HG03025 (cell line): ENCODE measurements at regions not wholly inside any gene's neighbourhood (a gene's known extent, or its start where the extent isn't known, plus 50 kb on each side); places are given as distances from the start of the nearest gene placed in this dataset.
"Not testable (repeated sequence)": the region's sequence is repeated elsewhere in the genome, so short reads cannot be mapped to it uniquely, and the experiment has no call there.

Source experiments
- ATAC-seq: cut with Tn5 transposase; IDR thresholded peaks from one replicate; pipeline ENCODE4 v1.9.1; 2021; ENCODE audit warnings: mild to moderate bottlenecking, moderate library complexity; ENCODE audit not compliant: unreplicated experiment, low FRiP score

- ATAC-seq, result no peak
Observed at GRCh38 chr1:98157524-98158313, 236.9 kb upstream of the DPYD start.

GRCh38 chr1:98147280-98147679 lies 226.4 kb upstream of the DPYD start:
- no peak for ATAC-seq

GRCh38 chr1:98145655-98146054 lies 224.8 kb upstream of the DPYD start:
- no peak for ATAC-seq

GRCh38 chr1:98143403-98143802 lies 222.6 kb upstream of the DPYD start:
- ATAC-seq, result no peak

- ATAC-seq, result no peak
Observed at GRCh38 chr1:98133131-98133530, 212.3 kb upstream of the DPYD start.

- ATAC-seq, result no peak
Observed at GRCh38 chr1:98130408-98130807, 209.6 kb upstream of the DPYD start.

GRCh38 chr1:98129491-98129890 lies 208.7 kb upstream of the DPYD start:
- ATAC-seq, result no peak

GRCh38 chr1:98126740-98127139 lies 205.9 kb upstream of the DPYD start:
- no peak for ATAC-seq

- ATAC-seq, result no peak
Observed at GRCh38 chr1:98121646-98122045, 200.8 kb upstream of the DPYD start.

GRCh38 chr1:98119796-98120195 lies 199.0 kb upstream of the DPYD start:
- no peak for ATAC-seq

- ATAC-seq, result no peak
Observed at GRCh38 chr1:98113811-98114210, 193.0 kb upstream of the DPYD start.

GRCh38 chr1:98112626-98113025 lies 191.8 kb upstream of the DPYD start:
- ATAC-seq, result no peak

- no peak for ATAC-seq
Observed at GRCh38 chr1:98110674-98111073, 189.8 kb upstream of the DPYD start.

- ATAC-seq, result not testable (repeated sequence)
Observed at GRCh38 chr1:98108378-98108777, 187.5 kb upstream of the DPYD start.

GRCh38 chr1:98107256-98107655 lies 186.4 kb upstream of the DPYD start:
- ATAC-seq, result no peak

GRCh38 chr1:98104289-98104688 lies 183.5 kb upstream of the DPYD start:
- ATAC-seq, result no peak

- ATAC-seq, result no peak
Observed at GRCh38 chr1:98103617-98104285, 182.9 kb upstream of the DPYD start.

GRCh38 chr1:98102345-98103030 lies 181.7 kb upstream of the DPYD start:
- no peak for ATAC-seq

- ATAC-seq, result no peak
Observed at GRCh38 chr1:98101364-98101763, 180.5 kb upstream of the DPYD start.

- ATAC-seq, result no peak
Observed at GRCh38 chr1:98099501-98099900, 178.7 kb upstream of the DPYD start.

GRCh38 chr1:98098473-98098872 lies 177.6 kb upstream of the DPYD start:
- no peak for ATAC-seq

GRCh38 chr1:98090351-98090750 lies 169.5 kb upstream of the DPYD start:
- ATAC-seq, result no peak
